Spleen (tissue), 7 donors: ENCODE measurements at regions not wholly inside any gene's neighbourhood (a gene's known extent, or its start where the extent isn't known, plus 50 kb on each side); places are given as distances from the start of the nearest gene placed in this dataset.

Source experiments
- CTCF ChIP-seq, 11 experiments: fragments of 200-600 bp in 7 of 11; fragments of 450-650 bp in 4 of 11; sonication (generic) in 4 of 11; IDR thresholded peaks in 8 of 11; conservative IDR thresholded peaks in 3 of 11; 1 replicate in 7 of 11; 2 replicates in 4 of 11; pipeline versions ENCODE4 v1.4.0 to v1.8.0; 2016 to 2021; ENCODE audit warnings: antibody characterized with exemption in 11 of 11, inconsistent platforms in 4 of 11, mild to moderate bottlenecking in 1 of 11
- POLR2A ChIP-seq, 3 donors: fragments of 450-650 bp; IDR thresholded peaks; one replicate each; pipeline ENCODE4 v1.5.1; 2017; ENCODE audit warnings: antibody characterized with exemption in 3 of 3, mild to moderate bottlenecking in 1 of 3
- POLR2AphosphoS5 ChIP-seq, 3 donors: sonication (generic); formaldehyde crosslinking; IDR thresholded peaks; one replicate each; pipeline ENCODE4 v1.5.1; 2017; ENCODE audit warnings: antibody characterized with exemption in 3 of 3
- donor health status: DM: no; HTN: no; CAD: no; lungs with moderate emphysema.
- donor health status: DM: no; HTN: no; CAD: no.
- donor health status: DM: no; HTN: no; CAD: no.

- TF ChIP-seq POLR2A (IDR thresholded peaks at IDR 0.05) (no peak), CTCF (IDR thresholded peaks at IDR 0.05 in 8 of 11, conservative IDR thresholded peaks at IDR 0.05 in 3 of 11) (no peak), POLR2AphosphoS5 (IDR thresholded peaks at IDR 0.05) (no peak)
Measured at GRCh38 chr6:62707156-62707555, 421.1 kb upstream of the KHDRBS2 start.
